ENCODE measurements at regions not wholly inside any gene's neighbourhood (a gene's known extent, or its start where the extent isn't known, plus 50 kb on each side); places are given as distances from the start of the nearest gene placed in this dataset.

DNA sequence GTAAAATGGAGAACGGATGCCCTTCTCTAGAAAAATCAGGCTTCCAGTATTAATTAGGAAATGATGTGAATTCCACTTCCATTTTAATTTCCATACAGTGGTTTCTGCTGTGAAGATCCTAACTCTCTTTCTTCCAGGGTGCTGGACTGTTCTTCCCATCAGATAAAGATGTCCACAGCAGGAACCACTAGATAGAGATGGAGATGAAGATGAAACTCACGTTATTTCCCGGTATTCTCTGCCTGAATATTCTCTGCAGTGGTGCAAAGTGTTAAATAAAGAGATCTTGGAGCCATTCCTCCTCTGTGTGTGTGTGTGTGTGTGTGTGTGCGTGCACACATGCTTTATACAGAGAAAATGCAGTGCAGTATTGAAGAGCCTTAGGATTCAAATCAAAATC, 727.5 kb downstream of the KCNJ2 start:
- H3K9me3 ChIP-seq: no peaks in the 10 kb centered on the region
- no peak overlapping the region for H3K27ac ChIP-seq
- TF ChIP-seq, protein P1, sequence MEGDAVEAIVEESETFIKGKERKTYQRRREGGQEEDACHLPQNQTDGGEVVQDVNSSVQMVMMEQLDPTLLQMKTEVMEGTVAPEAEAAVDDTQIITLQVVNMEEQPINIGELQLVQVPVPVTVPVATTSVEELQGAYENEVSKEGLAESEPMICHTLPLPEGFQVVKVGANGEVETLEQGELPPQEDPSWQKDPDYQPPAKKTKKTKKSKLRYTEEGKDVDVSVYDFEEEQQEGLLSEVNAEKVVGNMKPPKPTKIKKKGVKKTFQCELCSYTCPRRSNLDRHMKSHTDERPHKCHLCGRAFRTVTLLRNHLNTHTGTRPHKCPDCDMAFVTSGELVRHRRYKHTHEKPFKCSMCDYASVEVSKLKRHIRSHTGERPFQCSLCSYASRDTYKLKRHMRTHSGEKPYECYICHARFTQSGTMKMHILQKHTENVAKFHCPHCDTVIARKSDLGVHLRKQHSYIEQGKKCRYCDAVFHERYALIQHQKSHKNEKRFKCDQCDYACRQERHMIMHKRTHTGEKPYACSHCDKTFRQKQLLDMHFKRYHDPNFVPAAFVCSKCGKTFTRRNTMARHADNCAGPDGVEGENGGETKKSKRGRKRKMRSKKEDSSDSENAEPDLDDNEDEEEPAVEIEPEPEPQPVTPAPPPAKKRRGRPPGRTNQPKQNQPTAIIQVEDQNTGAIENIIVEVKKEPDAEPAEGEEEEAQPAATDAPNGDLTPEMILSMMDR (IDR thresholded peaks at IDR 0.05): no peak
- no peaks in the 10 kb centered on the region for H3K27me3 ChIP-seq
- no peak overlapping the region for H3K4me3 ChIP-seq (ENCODE audit: low read depth in 1 of 2, low read length in 1 of 2)
- H3K4me1 ChIP-seq (ENCODE audit: control insufficient read depth in 1 of 2, insufficient read depth in 1 of 2, low read depth in 1 of 2, low read length in 1 of 2): no peaks in the 10 kb centered on the region
- H3K36me3 ChIP-seq: no peaks in the 10 kb centered on the region

DNA sequence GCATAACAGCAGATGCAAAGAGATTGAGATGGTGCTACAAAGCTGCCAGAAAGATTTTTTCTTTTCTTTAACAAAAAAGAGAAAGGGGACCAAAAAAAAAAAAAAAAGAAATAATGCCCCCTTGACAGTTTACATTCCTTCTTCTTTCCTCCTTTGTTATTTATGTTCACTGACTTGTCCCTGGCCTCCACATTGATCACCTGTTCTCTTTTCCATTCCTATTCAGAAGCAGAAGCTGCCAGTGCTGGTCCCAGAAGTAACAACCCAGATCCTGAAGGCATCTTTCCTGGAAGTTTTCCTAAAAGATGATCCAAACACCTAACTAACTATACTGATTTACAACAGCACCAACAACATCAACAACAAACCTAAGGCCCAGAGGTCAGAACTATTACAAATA, 728.1 kb downstream of the KCNJ2 start:
- Histone ChIP-seq H3K9me3 (no peaks in the 10 kb centered on the region), H3K27me3 (no peaks in the 10 kb centered on the region), H3K4me1 (ENCODE audit: control insufficient read depth in 1 of 2, insufficient read depth in 1 of 2, low read depth in 1 of 2, low read length in 1 of 2) (no peaks in the 10 kb centered on the region), H3K36me3 (no peaks in the 10 kb centered on the region), H3K4me3 (ENCODE audit: low read depth in 1 of 2, low read length in 1 of 2) (no peak overlapping the region), H3K27ac (no peak overlapping the region)
- TF ChIP-seq, protein P1 (IDR thresholded peaks at IDR 0.05): no peak

DNA sequence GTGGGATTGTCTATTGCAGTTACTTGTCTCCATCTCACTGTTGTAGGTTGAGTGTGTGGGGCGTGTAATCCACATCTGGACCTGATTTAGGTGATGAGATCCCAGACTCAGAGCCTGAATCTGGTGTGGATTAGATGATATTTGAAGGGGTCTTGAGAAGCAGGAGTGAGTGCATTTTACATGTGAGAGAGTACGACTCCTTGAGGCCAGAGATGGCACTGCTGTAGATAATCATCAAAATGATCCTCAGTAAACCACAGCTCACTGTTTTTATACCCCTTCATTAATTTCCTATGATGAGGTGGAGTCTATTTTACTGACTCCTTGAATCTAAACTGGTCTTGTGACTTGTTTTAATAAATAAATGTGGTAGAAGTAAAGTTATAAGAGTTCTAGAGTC, 732.5 kb downstream of the KCNJ2 start:
- Histone ChIP-seq H3K27me3 (no peaks in the 10 kb centered on the region), H3K36me3 (no peaks in the 10 kb centered on the region), H3K4me3 (ENCODE audit: low read depth in 1 of 2, low read length in 1 of 2) (no peak overlapping the region), H3K9me3 (no peaks in the 10 kb centered on the region), H3K27ac (no peak overlapping the region), H3K4me1 (ENCODE audit: control insufficient read depth in 1 of 2, insufficient read depth in 1 of 2, low read depth in 1 of 2, low read length in 1 of 2) (no peaks in the 10 kb centered on the region)
- TF ChIP-seq, protein P1 (IDR thresholded peaks at IDR 0.05): no peak

DNA sequence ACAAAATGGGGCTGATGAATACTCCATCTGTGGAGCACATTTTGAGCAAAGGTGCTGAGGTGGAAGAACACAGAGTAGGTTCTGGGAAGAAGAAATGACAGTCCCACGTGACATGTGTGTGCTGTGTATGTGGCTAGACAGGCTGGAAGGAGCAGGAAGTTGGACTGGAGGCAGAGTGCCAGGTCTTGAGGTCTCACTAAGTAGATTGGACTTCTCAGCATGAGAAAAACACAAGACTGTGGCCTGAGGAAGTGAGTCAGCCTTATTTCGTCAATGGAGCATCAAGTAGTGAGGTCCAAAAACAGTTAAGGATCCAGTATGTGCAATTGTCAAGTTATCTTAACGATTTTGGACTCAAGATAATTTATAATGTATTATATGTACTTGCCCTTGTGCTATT, 736.5 kb downstream of the KCNJ2 start:
- no peaks in the 10 kb centered on the region for H3K27me3 ChIP-seq
- H3K4me3 ChIP-seq (ENCODE audit: low read depth in 1 of 2, low read length in 1 of 2): no peak overlapping the region
- TF ChIP-seq, protein P1 (IDR thresholded peaks at IDR 0.05): no peak
- no peaks in the 10 kb centered on the region for H3K4me1 ChIP-seq (ENCODE audit: control insufficient read depth in 1 of 2, insufficient read depth in 1 of 2, low read depth in 1 of 2, low read length in 1 of 2)
- H3K9me3 ChIP-seq: no peaks in the 10 kb centered on the region
- H3K27ac ChIP-seq: no peak overlapping the region
- H3K36me3 ChIP-seq: no peaks in the 10 kb centered on the region

DNA sequence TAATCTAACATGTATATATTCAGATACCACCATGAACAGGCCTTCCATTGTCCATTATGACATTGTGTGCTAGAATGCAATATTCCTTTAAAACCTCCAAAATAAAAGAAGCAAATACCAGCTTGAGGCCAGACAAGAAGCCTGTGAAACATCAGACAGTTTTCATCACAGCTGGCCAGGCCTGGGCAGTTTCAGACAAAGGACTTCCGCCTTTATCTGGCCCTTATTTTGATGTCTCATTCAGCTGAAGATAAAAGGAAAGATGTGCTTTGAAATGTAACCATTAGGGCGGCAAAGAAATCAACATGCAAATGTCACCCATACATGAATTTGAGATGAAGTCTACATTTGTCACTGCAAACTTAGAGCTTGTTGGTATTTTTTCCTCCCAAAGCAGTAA, 737.5 kb downstream of the KCNJ2 start:
- Histone ChIP-seq H3K27ac (no peak overlapping the region), H3K27me3 (no peaks in the 10 kb centered on the region), H3K9me3 (no peaks in the 10 kb centered on the region), H3K36me3 (no peaks in the 10 kb centered on the region), H3K4me3 (ENCODE audit: low read depth in 1 of 2, low read length in 1 of 2) (no peak overlapping the region), H3K4me1 (ENCODE audit: control insufficient read depth in 1 of 2, insufficient read depth in 1 of 2, low read depth in 1 of 2, low read length in 1 of 2) (no peaks in the 10 kb centered on the region)
- TF ChIP-seq, protein P1 (IDR thresholded peaks at IDR 0.05): no peak
